Neutrophil (primary cell): ENCODE measurements at regions not wholly inside any gene's neighbourhood (a gene's known extent, or its start where the extent isn't known, plus 50 kb on each side); places are given as distances from the start of the nearest gene placed in this dataset.

Experiments used
- H3K27ac ChIP-seq: fragments of 200-600 bp; sonication (generic); 2 replicates; pipeline ENCODE4 v1.5.1; 2016; ENCODE audit warnings: mild to moderate bottlenecking, moderate library complexity
- H3K27me3 ChIP-seq: fragments of 200-600 bp; sonication (generic); 2 replicates; pipeline ENCODE4 v1.6.0; 2016; ENCODE audit warnings: mild to moderate bottlenecking
- H3K36me3 ChIP-seq: fragments of 200-600 bp; sonication (generic); 2 replicates; pipeline ENCODE4 v1.5.1; 2017
- H3K4me1 ChIP-seq, 2 experiments: fragments of 200-600 bp in 1 of 2; sonication (generic) in 1 of 2; 1 replicate in 1 of 2; 2 replicates in 1 of 2; pipeline versions ENCODE4 v1.5.1 to v1.6.1; 2013 to 2016; ENCODE audit warnings: low read depth in 1 of 2, low read length in 1 of 2, mild to moderate bottlenecking in 1 of 2, moderate library complexity in 1 of 2; ENCODE audit not compliant: control insufficient read depth in 1 of 2, insufficient read depth in 1 of 2
- H3K4me3 ChIP-seq, 2 experiments: fragments of 200-600 bp in 1 of 2; sonication (generic) in 1 of 2; 1 replicate in 1 of 2; 2 replicates in 1 of 2; pipeline ENCODE4 v1.5.1; 2013 to 2016; ENCODE audit warnings: low read depth in 1 of 2, low read length in 1 of 2, mild to moderate bottlenecking in 1 of 2, moderate library complexity in 1 of 2
- H3K9me3 ChIP-seq: fragments of 200-600 bp; sonication (generic); 2 replicates; pipeline ENCODE4 v1.5.1; 2016
- CTCF ChIP-seq: fragments of 200-600 bp; sonication (generic); IDR thresholded peaks from 2 replicates; pipeline ENCODE4 v1.5.1; 2016; ENCODE audit warnings: antibody characterized with exemption

DNA sequence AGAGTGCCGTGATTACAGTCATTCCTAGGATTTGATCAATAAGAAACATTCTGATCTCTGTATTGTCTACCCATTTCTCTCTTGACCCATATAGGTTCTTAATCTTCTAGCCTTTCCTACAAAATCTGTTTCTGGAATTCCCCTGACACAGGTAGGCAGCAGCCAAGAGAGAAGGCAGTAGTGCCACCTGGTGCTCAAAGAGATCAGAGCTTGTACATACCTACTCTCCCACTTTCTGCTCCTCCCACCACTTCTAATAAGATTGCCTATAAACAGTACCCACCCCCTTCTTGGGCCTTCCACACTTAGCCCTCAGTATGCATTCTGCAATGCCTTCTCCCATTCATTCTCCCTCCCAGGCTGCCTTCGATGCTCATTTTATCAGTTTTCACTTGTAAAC, 117.4 kb upstream of the RORB start:
- H3K4me1 ChIP-seq: no peaks in the 10 kb centered on the region
- TF ChIP-seq CTCF: no peak

DNA sequence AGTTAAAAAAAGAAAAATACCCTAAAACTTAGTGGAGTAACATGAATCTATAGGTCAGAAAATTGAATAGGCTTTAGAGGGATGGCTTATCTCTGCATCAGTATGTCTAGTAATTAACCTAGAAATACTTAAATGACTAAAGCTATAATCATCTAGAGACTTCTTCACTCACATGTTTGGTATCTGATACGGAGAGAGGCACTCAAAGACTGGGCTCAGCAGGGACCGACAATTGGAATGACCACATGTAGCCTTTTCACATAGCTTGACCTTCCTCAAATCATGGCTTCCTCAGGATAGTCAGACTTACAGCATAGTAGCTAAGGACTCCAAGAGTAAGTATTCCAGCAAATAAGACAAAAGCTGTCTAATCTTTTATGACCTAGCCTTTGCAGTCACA, 105.3 kb upstream of the RORB start:
- Histone ChIP-seq H3K4me1 (no peaks in the 10 kb centered on the region), H3K27ac (no peak overlapping the region), H3K36me3 (no peaks in the 10 kb centered on the region), H3K27me3 (no peaks in the 10 kb centered on the region), H3K4me3 (no peak overlapping the region), H3K9me3 (no peaks in the 10 kb centered on the region)
- TF ChIP-seq CTCF: no peak

More for the DNA sequence above, 117.4 kb upstream of the RORB start:
- Histone ChIP-seq H3K27ac (no peak overlapping the region), H3K27me3 (no peaks in the 10 kb centered on the region), H3K4me3 (no peak overlapping the region), H3K9me3 (no peaks in the 10 kb centered on the region), H3K36me3 (no peaks in the 10 kb centered on the region)

- H3K27ac ChIP-seq: no peak overlapping the region
- H3K9me3 ChIP-seq: no peaks in the 10 kb centered on the region
- no peaks in the 10 kb centered on the region for H3K4me1 ChIP-seq
- no peaks in the 10 kb centered on the region for H3K36me3 ChIP-seq
- no peaks in the 10 kb centered on the region for H3K27me3 ChIP-seq
- TF ChIP-seq CTCF: no peak
- H3K4me3 ChIP-seq: no peak overlapping the region
These were observed 93.6 kb upstream of the RORB start for GRCh38 chr9:74403581-74403980.

GRCh38 chr9:74404620-74405019, 92.5 kb upstream of the RORB start:
- TF ChIP-seq CTCF: no peak
- Histone ChIP-seq H3K27me3 (no peaks in the 10 kb centered on the region), H3K4me3 (no peak overlapping the region), H3K9me3 (no peaks in the 10 kb centered on the region), H3K36me3 (no peaks in the 10 kb centered on the region), H3K27ac (no peak overlapping the region), H3K4me1 (no peaks in the 10 kb centered on the region)

DNA sequence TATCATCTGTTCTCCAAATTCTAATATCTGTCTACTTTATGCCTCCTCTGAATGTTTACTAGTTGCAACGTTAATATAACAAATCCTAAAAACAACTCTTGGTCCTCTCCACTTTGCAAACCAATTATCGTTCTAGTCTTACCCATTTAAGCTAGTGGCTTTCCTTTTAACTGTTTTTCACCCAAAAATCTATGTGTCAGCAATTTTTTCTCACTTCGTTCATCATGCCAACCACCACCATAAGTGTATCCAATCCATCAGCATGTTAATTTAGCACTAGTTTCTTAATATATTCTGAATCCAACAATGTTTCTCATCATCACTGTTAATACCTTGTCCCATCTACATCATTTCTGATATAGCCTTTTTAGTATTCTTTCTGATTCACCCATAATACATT, 90.0 kb upstream of the RORB start:
- Histone ChIP-seq H3K4me1 (no peaks in the 10 kb centered on the region), H3K36me3 (no peaks in the 10 kb centered on the region), H3K27me3 (no peaks in the 10 kb centered on the region), H3K27ac (no peak overlapping the region), H3K4me3 (no peak overlapping the region), H3K9me3 (no peaks in the 10 kb centered on the region)
- TF ChIP-seq CTCF: no peak
